SU-DHL-6 (cell line): ENCODE measurements at regions not wholly inside any gene's neighbourhood (a gene's known extent, or its start where the extent isn't known, plus 50 kb on each side); places are given as distances from the start of the nearest gene placed in this dataset.

ENCODE experiments used
- EZH2phosphoT487 ChIP-seq: fragments of 200-600 bp; sonication (generic), shearing (Covaris generic); conservative IDR thresholded peaks from 2 replicates; pipeline ENCODE4 v1.6.1; 2018; ENCODE audit warnings: mild to moderate bottlenecking, antibody characterized with exemption, low read length, moderate library complexity, mixed read lengths
- TF ChIP-seq, protein P1 (sequence below): fragments of 200-600 bp; sonication (generic); IDR thresholded peaks from one replicate; pipeline ENCODE4 v1.5.1; 2017; ENCODE audit warnings: antibody characterized with exemption, mild to moderate bottlenecking, low read length, moderate library complexity; ENCODE audit not compliant: insufficient read depth, poor library complexity, severe bottlenecking

DNA sequence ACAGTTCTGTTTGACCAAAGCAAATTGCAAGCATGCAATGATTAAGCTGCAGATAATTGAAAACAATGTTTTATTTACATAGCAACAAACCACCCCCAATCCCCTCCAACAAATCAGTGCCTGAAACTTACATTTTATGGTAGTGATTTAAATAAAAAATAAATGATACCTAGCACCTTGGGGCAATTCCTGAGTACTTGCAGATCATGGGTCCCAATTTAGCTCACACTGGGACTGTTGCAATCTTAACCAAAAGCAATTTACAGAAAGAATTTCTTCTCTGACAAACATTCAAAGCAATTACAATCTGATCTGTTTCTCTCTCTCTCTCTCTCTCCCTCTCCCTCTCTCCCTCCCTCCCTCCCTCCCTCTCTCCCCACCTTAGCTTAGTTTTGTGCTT is 345.7 kb upstream of the PCSK5 start:
- TF ChIP-seq, protein P1, sequence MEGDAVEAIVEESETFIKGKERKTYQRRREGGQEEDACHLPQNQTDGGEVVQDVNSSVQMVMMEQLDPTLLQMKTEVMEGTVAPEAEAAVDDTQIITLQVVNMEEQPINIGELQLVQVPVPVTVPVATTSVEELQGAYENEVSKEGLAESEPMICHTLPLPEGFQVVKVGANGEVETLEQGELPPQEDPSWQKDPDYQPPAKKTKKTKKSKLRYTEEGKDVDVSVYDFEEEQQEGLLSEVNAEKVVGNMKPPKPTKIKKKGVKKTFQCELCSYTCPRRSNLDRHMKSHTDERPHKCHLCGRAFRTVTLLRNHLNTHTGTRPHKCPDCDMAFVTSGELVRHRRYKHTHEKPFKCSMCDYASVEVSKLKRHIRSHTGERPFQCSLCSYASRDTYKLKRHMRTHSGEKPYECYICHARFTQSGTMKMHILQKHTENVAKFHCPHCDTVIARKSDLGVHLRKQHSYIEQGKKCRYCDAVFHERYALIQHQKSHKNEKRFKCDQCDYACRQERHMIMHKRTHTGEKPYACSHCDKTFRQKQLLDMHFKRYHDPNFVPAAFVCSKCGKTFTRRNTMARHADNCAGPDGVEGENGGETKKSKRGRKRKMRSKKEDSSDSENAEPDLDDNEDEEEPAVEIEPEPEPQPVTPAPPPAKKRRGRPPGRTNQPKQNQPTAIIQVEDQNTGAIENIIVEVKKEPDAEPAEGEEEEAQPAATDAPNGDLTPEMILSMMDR: no peak
- TF ChIP-seq EZH2phosphoT487: no peak
